ENCODE measurements at regions not wholly inside any gene's neighbourhood (a gene's known extent, or its start where the extent isn't known, plus 50 kb on each side); places are given as distances from the start of the nearest gene placed in this dataset.

DNA sequence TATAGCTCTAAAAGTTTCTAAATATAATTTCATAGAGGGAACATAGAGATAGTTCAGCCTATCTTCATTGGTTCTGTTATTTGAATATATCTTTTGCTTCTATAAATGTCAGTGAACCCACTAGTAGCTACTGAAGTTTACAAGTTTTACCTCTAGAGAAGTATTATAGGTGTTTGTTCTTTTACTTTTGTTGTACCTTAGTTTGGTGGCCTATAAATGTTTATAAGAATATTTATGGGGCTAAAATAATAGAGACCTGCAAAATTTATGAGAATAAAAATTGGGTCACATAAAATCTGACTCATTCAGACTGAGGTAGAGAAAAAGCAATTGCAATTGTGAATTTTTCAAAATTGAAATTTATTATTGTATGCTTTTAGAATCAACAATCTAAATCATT, 162.6 kb downstream of the SERPINI1 start:
- ChIA-PET POLR2A (no interaction called here), CTCF (no interaction called here)
- Histone ChIP-seq H3K9me3 (ENCODE audit: control extremely low read depth in 1 of 5, control insufficient read depth in 4 of 5, insufficient read depth in 2 of 5, low read depth in 1 of 5, low read length in 4 of 5) (no peaks in the 10 kb centered on the region), H3K36me3 (ENCODE audit: control insufficient read depth in 4 of 4, insufficient read depth in 4 of 4, low read length in 3 of 4) (no peaks in the 10 kb centered on the region), H3K27me3 (replicated peaks in 2 of 5; ENCODE audit: control insufficient read depth in 4 of 5, insufficient read depth in 5 of 5, low read length in 4 of 5) (no peaks in the 10 kb centered on the region), H3K27ac (ENCODE audit: insufficient read depth in 1 of 2, low read depth in 1 of 2, low read length in 2 of 2, poor library complexity in 1 of 2, severe bottlenecking in 2 of 2) (no peak overlapping the region), H3K4me1 (ENCODE audit: control extremely low read depth in 1 of 4, control insufficient read depth in 4 of 4, insufficient read depth in 4 of 4, low read length in 3 of 4) (peaks cover 0 to 9% (median 1%) of the 10 kb centered on the region in 4 experiments), H3K4me3 (ENCODE audit: control insufficient read depth in 1 of 7, extremely low read depth in 1 of 7, insufficient read depth in 4 of 7, low read depth in 2 of 7, low read length in 6 of 7) (no peak overlapping the region)
- no peak for DNase-seq

DNA sequence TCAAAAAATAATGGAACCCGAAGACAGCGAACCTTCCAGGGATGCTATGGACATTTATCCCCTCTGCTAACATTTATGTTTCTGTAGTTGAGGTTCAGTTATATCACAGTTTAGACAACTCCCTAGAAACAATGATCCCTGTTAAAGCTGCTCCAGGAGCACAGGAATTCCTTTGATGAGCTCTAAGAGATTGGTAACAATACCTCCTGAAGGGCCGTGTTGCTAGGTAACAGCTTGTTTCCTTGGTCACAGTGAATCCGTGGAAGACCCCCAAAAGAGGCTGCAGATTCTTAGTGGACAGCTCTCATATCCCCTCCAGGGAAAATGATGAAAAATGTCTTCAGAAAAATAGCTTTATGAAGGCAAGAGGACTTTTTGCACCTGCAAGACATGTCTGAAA, 160.2 kb downstream of the SERPINI1 start:
- Histone ChIP-seq H3K27me3 (replicated peaks in 2 of 5; ENCODE audit: control insufficient read depth in 4 of 5, insufficient read depth in 5 of 5, low read length in 4 of 5) (no peaks in the 10 kb centered on the region), H3K4me3 (ENCODE audit: control insufficient read depth in 1 of 7, extremely low read depth in 1 of 7, insufficient read depth in 4 of 7, low read depth in 2 of 7, low read length in 6 of 7) (no peak overlapping the region), H3K4me1 (ENCODE audit: control extremely low read depth in 1 of 4, control insufficient read depth in 4 of 4, insufficient read depth in 4 of 4, low read length in 3 of 4) (peaks cover 0 to 9% (median 1%) of the 10 kb centered on the region in 4 experiments), H3K36me3 (ENCODE audit: control insufficient read depth in 4 of 4, insufficient read depth in 4 of 4, low read length in 3 of 4) (no peaks in the 10 kb centered on the region), H3K27ac (ENCODE audit: insufficient read depth in 1 of 2, low read depth in 1 of 2, low read length in 2 of 2, poor library complexity in 1 of 2, severe bottlenecking in 2 of 2) (no peak overlapping the region), H3K9me3 (ENCODE audit: control extremely low read depth in 1 of 5, control insufficient read depth in 4 of 5, insufficient read depth in 2 of 5, low read depth in 1 of 5, low read length in 4 of 5) (no peaks in the 10 kb centered on the region)
- no peak for DNase-seq
- POLR2A ChIA-PET = no interaction called here
- 100% methylated on average over 2 of the region's 4 CpGs for WGBS (ENCODE audit: insufficient coverage)
- CTCF ChIA-PET = interaction anchor here (0.5 to 1.5 kb wide), 3 partner anchors 9 to 201 kb away, joined by 3 to 5 read pairs (median 4); no protein-coding TSS in a partner anchor

DNA sequence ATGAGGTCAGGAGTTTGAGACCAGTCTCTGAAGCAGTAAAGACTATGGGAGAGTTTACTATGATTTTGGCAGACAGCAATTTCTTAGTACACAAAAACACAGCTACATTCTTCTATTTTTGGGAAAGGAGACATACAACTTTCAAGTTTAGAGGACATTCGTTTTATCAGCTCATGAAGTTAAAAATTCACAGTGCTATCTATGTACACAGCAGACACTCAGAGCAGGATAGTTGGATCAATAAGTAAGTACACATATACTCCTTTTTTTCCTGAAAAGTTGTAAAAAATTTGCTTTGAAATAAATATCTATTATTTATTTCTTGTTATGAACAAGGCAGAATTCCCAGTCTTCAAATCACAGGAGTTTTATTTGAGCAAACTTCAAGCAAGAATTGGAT, 159.7 kb downstream of the SERPINI1 start:
- Histone ChIP-seq H3K27ac (ENCODE audit: insufficient read depth in 1 of 2, low read depth in 1 of 2, low read length in 2 of 2, poor library complexity in 1 of 2, severe bottlenecking in 2 of 2) (no peak overlapping the region), H3K27me3 (replicated peaks in 2 of 5; ENCODE audit: control insufficient read depth in 4 of 5, insufficient read depth in 5 of 5, low read length in 4 of 5) (no peaks in the 10 kb centered on the region), H3K4me1 (ENCODE audit: control extremely low read depth in 1 of 4, control insufficient read depth in 4 of 4, insufficient read depth in 4 of 4, low read length in 3 of 4) (peaks cover 0 to 9% (median 1%) of the 10 kb centered on the region in 4 experiments), H3K4me3 (ENCODE audit: control insufficient read depth in 1 of 7, extremely low read depth in 1 of 7, insufficient read depth in 4 of 7, low read depth in 2 of 7, low read length in 6 of 7) (no peak overlapping the region), H3K36me3 (ENCODE audit: control insufficient read depth in 4 of 4, insufficient read depth in 4 of 4, low read length in 3 of 4) (no peaks in the 10 kb centered on the region), H3K9me3 (ENCODE audit: control extremely low read depth in 1 of 5, control insufficient read depth in 4 of 5, insufficient read depth in 2 of 5, low read depth in 1 of 5, low read length in 4 of 5) (no peaks in the 10 kb centered on the region)
- WGBS (ENCODE audit: insufficient coverage) = no CpG with 5 or more reads among the region's 1 CpG
- ChIA-PET POLR2A (no interaction called here), CTCF (interaction anchor here (1.5 kb wide), 1 partner anchor 9 kb away, joined by 5 read pairs; no protein-coding TSS in a partner anchor)
- no peak for DNase-seq

GRCh38 chr3:167892205-167892604, 156.7 kb downstream of the SERPINI1 start:
- Histone ChIP-seq H3K36me3 (ENCODE audit: control insufficient read depth in 4 of 4, insufficient read depth in 4 of 4, low read length in 3 of 4) (no peaks in the 10 kb centered on the region), H3K4me3 (ENCODE audit: control insufficient read depth in 1 of 7, extremely low read depth in 1 of 7, insufficient read depth in 4 of 7, low read depth in 2 of 7, low read length in 6 of 7) (no peak overlapping the region), H3K27me3 (replicated peaks in 2 of 5; ENCODE audit: control insufficient read depth in 4 of 5, insufficient read depth in 5 of 5, low read length in 4 of 5) (no peaks in the 10 kb centered on the region), H3K4me1 (ENCODE audit: control extremely low read depth in 1 of 4, control insufficient read depth in 4 of 4, insufficient read depth in 4 of 4, low read length in 3 of 4) (no peaks in the 10 kb centered on the region), H3K9me3 (ENCODE audit: control extremely low read depth in 1 of 5, control insufficient read depth in 4 of 5, insufficient read depth in 2 of 5, low read depth in 1 of 5, low read length in 4 of 5) (no peaks in the 10 kb centered on the region), H3K27ac (ENCODE audit: insufficient read depth in 1 of 2, low read depth in 1 of 2, low read length in 2 of 2, poor library complexity in 1 of 2, severe bottlenecking in 2 of 2) (no peak overlapping the region)
- CTCF ChIA-PET = interaction anchor here (1.0 to 1.9 kb wide), 4 partner anchors 10 to 19 kb away, joined by 3 to 9 read pairs (median 4); no protein-coding TSS in a partner anchor
- WGBS (ENCODE audit: insufficient coverage) = 52% methylated on average over 2 of the region's 4 CpGs
- DNase-seq = no peak
- POLR2A ChIA-PET = interaction anchor here (0.7 kb wide), 1 partner anchor 1027 kb away, joined by 3 read pairs; no protein-coding TSS in a partner anchor

- no peak overlapping the region for H3K4me3 ChIP-seq (ENCODE audit: control insufficient read depth in 1 of 7, extremely low read depth in 1 of 7, insufficient read depth in 4 of 7, low read depth in 2 of 7, low read length in 6 of 7)
- H3K36me3 ChIP-seq (ENCODE audit: control insufficient read depth in 4 of 4, insufficient read depth in 4 of 4, low read length in 3 of 4) = no peaks in the 10 kb centered on the region
- POLR2A ChIA-PET = no interaction called here
- H3K27ac ChIP-seq (ENCODE audit: insufficient read depth in 1 of 2, low read depth in 1 of 2, low read length in 2 of 2, poor library complexity in 1 of 2, severe bottlenecking in 2 of 2) = no peak overlapping the region
- no CpG with 5 or more reads among the region's 1 CpG for WGBS (ENCODE audit: insufficient coverage)
- no peaks in the 10 kb centered on the region for H3K4me1 ChIP-seq (ENCODE audit: control extremely low read depth in 1 of 4, control insufficient read depth in 4 of 4, insufficient read depth in 4 of 4, low read length in 3 of 4)
- H3K9me3 ChIP-seq (ENCODE audit: control extremely low read depth in 1 of 5, control insufficient read depth in 4 of 5, insufficient read depth in 2 of 5, low read depth in 1 of 5, low read length in 4 of 5) = no peaks in the 10 kb centered on the region
- no peaks in the 10 kb centered on the region for H3K27me3 ChIP-seq (replicated peaks in 2 of 5; ENCODE audit: control insufficient read depth in 4 of 5, insufficient read depth in 5 of 5, low read length in 4 of 5)
- DNase-seq = no peak
- CTCF ChIA-PET = interaction anchor here (1.4 kb wide), 1 partner anchor 153 kb away, joined by 5 read pairs; no protein-coding TSS in a partner anchor
Measured at GRCh38 chr3:167887096-167887495, 151.6 kb downstream of the SERPINI1 start.

- ChIA-PET CTCF (interaction anchor here (1.4 to 1.9 kb wide), 2 partner anchors 9 to 154 kb away, joined by 5 read pairs; no protein-coding TSS in a partner anchor), POLR2A (no interaction called here)
- Histone ChIP-seq H3K4me3 (ENCODE audit: control insufficient read depth in 1 of 7, extremely low read depth in 1 of 7, insufficient read depth in 4 of 7, low read depth in 2 of 7, low read length in 6 of 7) (no peak overlapping the region), H3K36me3 (ENCODE audit: control insufficient read depth in 4 of 4, insufficient read depth in 4 of 4, low read length in 3 of 4) (no peaks in the 10 kb centered on the region), H3K9me3 (ENCODE audit: control extremely low read depth in 1 of 5, control insufficient read depth in 4 of 5, insufficient read depth in 2 of 5, low read depth in 1 of 5, low read length in 4 of 5) (no peaks in the 10 kb centered on the region), H3K4me1 (ENCODE audit: control extremely low read depth in 1 of 4, control insufficient read depth in 4 of 4, insufficient read depth in 4 of 4, low read length in 3 of 4) (no peaks in the 10 kb centered on the region), H3K27ac (ENCODE audit: insufficient read depth in 1 of 2, low read depth in 1 of 2, low read length in 2 of 2, poor library complexity in 1 of 2, severe bottlenecking in 2 of 2) (no peak overlapping the region), H3K27me3 (replicated peaks in 2 of 5; ENCODE audit: control insufficient read depth in 4 of 5, insufficient read depth in 5 of 5, low read length in 4 of 5) (no peaks in the 10 kb centered on the region)
- DNase-seq = no peak
- WGBS (ENCODE audit: insufficient coverage) = no CpG with 5 or more reads among the region's 2 CpGs
Measured at GRCh38 chr3:167886690-167887089, 151.2 kb downstream of the SERPINI1 start.

DNA sequence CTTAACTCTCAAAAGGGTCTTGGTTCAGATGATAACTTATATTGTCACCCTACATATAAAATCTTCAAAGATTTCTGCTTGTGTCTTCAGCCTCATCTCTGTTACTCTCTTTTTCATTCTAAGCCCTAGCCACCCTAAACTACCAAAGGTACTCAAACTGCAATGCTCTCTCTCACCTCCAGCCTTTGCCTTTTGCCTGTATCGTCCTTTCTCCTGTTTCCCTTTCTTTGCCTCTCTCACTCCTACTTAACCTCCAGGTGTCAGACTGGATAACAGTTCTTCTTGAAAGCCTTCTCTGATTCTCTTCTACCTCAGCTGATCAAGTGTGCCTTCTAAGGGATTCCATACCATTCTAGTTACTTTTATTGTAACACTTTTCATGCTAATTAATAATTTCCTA, 149.8 kb downstream of the SERPINI1 start:
- H3K27me3 ChIP-seq (replicated peaks in 2 of 5; ENCODE audit: control insufficient read depth in 4 of 5, insufficient read depth in 5 of 5, low read length in 4 of 5) = no peaks in the 10 kb centered on the region
- H3K36me3 ChIP-seq (ENCODE audit: control insufficient read depth in 4 of 4, insufficient read depth in 4 of 4, low read length in 3 of 4) = no peaks in the 10 kb centered on the region
- WGBS (ENCODE audit: insufficient coverage) = 75% methylated on average over 1 of the region's 1 CpG
- DNase-seq = no peak
- no peaks in the 10 kb centered on the region for H3K4me1 ChIP-seq (ENCODE audit: control extremely low read depth in 1 of 4, control insufficient read depth in 4 of 4, insufficient read depth in 4 of 4, low read length in 3 of 4)
- ChIA-PET CTCF (interaction anchor here (1.9 kb wide), 1 partner anchor 11 kb away, joined by 5 read pairs; no protein-coding TSS in a partner anchor), POLR2A (no interaction called here)
- H3K4me3 ChIP-seq (ENCODE audit: control insufficient read depth in 1 of 7, extremely low read depth in 1 of 7, insufficient read depth in 4 of 7, low read depth in 2 of 7, low read length in 6 of 7) = no peak overlapping the region
- H3K9me3 ChIP-seq (ENCODE audit: control extremely low read depth in 1 of 5, control insufficient read depth in 4 of 5, insufficient read depth in 2 of 5, low read depth in 1 of 5, low read length in 4 of 5) = no peaks in the 10 kb centered on the region
- H3K27ac ChIP-seq (ENCODE audit: insufficient read depth in 1 of 2, low read depth in 1 of 2, low read length in 2 of 2, poor library complexity in 1 of 2, severe bottlenecking in 2 of 2) = no peak overlapping the region

Measured in common myeloid progenitor, CD34-positive (primary cell).